Hepatocyte (in vitro differentiated cells): ENCODE measurements at regions not wholly inside any gene's neighbourhood (a gene's known extent, or its start where the extent isn't known, plus 50 kb on each side); places are given as distances from the start of the nearest gene placed in this dataset.

Experiments
- DNase-seq: peaks from one replicate; pipeline ENCODE4 v3.0.0-alpha.2; 2016; ENCODE audit warnings: low spot score
- H2AFZ ChIP-seq: fragments of 200-600 bp; sonication (generic); 2 replicates; pipeline ENCODE4 v1.6.0; 2016; ENCODE audit warnings: antibody characterized with exemption, mild to moderate bottlenecking
- H3K27ac ChIP-seq: fragments of 200-600 bp; sonication (generic); 2 replicates; pipeline ENCODE4 v1.5.1; 2016; ENCODE audit warnings: mild to moderate bottlenecking
- H3K27me3 ChIP-seq: fragments of 200-600 bp; sonication (generic); 2 replicates; pipeline ENCODE4 v1.6.1; 2016
- H3K36me3 ChIP-seq: fragments of 200-600 bp; sonication (generic); replicated peaks from 2 replicates; pipeline ENCODE4 v1.5.1; 2016; ENCODE audit warnings: low read depth; ENCODE audit not compliant: insufficient read depth
- H3K4me1 ChIP-seq: fragments of 200-600 bp; sonication (generic); 2 replicates; pipeline ENCODE4 v1.5.1; 2016; ENCODE audit warnings: mild to moderate bottlenecking, moderate library complexity; ENCODE audit not compliant: insufficient read depth
- H3K4me2 ChIP-seq: fragments of 200-600 bp; sonication (generic); 2 replicates; pipeline ENCODE4 v1.6.0; 2016
- H3K4me3 ChIP-seq: fragments of 200-600 bp; sonication (generic); 2 replicates; pipeline ENCODE4 v1.5.1; 2016; ENCODE audit warnings: mild to moderate bottlenecking
- H3K79me2 ChIP-seq: fragments of 200-600 bp; sonication (generic); 2 replicates; pipeline ENCODE4 v1.6.0; 2017; ENCODE audit warnings: mild to moderate bottlenecking
- H3K9me2 ChIP-seq: fragments of 200-600 bp; sonication (generic); replicated peaks from 2 replicates; pipeline ENCODE4 v1.6.0; 2017; ENCODE audit warnings: mild to moderate bottlenecking; ENCODE audit not compliant: insufficient read depth
- H3K9me3 ChIP-seq: fragments of 200-600 bp; sonication (generic); 2 replicates; pipeline ENCODE4 v1.5.1; 2016; ENCODE audit warnings: low read depth, mild to moderate bottlenecking
- H4K20me1 ChIP-seq: fragments of 200-600 bp; sonication (generic); 2 replicates; pipeline ENCODE4 v1.6.0; 2016; ENCODE audit warnings: mild to moderate bottlenecking; ENCODE audit not compliant: insufficient read depth, poor library complexity, severe bottlenecking
- CTCF ChIP-seq: fragments of 200-600 bp; sonication (generic); IDR thresholded peaks from 2 replicates; pipeline ENCODE4 v1.5.1; 2016; ENCODE audit warnings: antibody characterized with exemption, mild to moderate bottlenecking; ENCODE audit not compliant: poor library complexity
- EZH2 ChIP-seq: fragments of 200-600 bp; sonication (generic); IDR thresholded peaks from 2 replicates; pipeline ENCODE4 v1.6.1; 2016; ENCODE audit warnings: antibody characterized with exemption, mild to moderate bottlenecking, borderline replicate concordance
- EZH2phosphoT487 ChIP-seq: fragments of 200-600 bp; sonication (generic); IDR thresholded peaks from one replicate; pipeline ENCODE4 v1.6.1; 2018; ENCODE audit warnings: antibody characterized with exemption, mild to moderate bottlenecking, low read depth, moderate library complexity; ENCODE audit not compliant: unreplicated experiment, severe bottlenecking
- WGBS: methylation state at CpG from one replicate; pipeline ENCODE4 v1.1.6; 2016; ENCODE audit warnings: low lambda C conversion rate; ENCODE audit errors: missing lambda C conversion rate; 5-methylcytosine and 5-hydroxymethylcytosine counted together

- no peak for TF ChIP-seq EZH2phosphoT487
- TF ChIP-seq CTCF = no peak
- TF ChIP-seq EZH2 = no peak
- no peaks in the 10 kb centered on the region for H3K27me3 ChIP-seq
- H3K79me2 ChIP-seq = no peaks in the 10 kb centered on the region
- no peaks in the 10 kb centered on the region for H3K4me1 ChIP-seq
- H3K36me3 ChIP-seq = no peaks in the 10 kb centered on the region
- 94% methylated on average over 28 of the region's 45 CpGs for WGBS
- no peaks in the 10 kb centered on the region for H3K9me2 ChIP-seq
- H2AFZ ChIP-seq = no peak overlapping the region
- no peaks in the 10 kb centered on the region for H4K20me1 ChIP-seq
- no peak overlapping the region for H3K27ac ChIP-seq
- H3K4me2 ChIP-seq = no peak overlapping the region
- DNase-seq = no peak
- H3K9me3 ChIP-seq = no peaks in the 10 kb centered on the region
- no peak overlapping the region for H3K4me3 ChIP-seq
Observed at GRCh38 chr13:22837980-22838647, 342.7 kb upstream of the SGCG start.

- TF ChIP-seq CTCF (no peak), EZH2phosphoT487 (no peak), EZH2 (no peak)
- 88% methylated on average over 7 of the region's 7 CpGs for WGBS
- Histone ChIP-seq H3K4me1 (no peaks in the 10 kb centered on the region), H3K4me3 (no peak overlapping the region), H3K27ac (no peak overlapping the region), H3K4me2 (no peak overlapping the region), H3K36me3 (no peaks in the 10 kb centered on the region), H3K9me2 (no peaks in the 10 kb centered on the region), H3K79me2 (no peaks in the 10 kb centered on the region), H3K27me3 (no peaks in the 10 kb centered on the region), H2AFZ (no peak overlapping the region), H3K9me3 (no peaks in the 10 kb centered on the region), H4K20me1 (no peaks in the 10 kb centered on the region)
- DNase-seq = no peak
Observed at GRCh38 chr13:22839603-22840530, 340.9 kb upstream of the SGCG start.

- H3K4me2 ChIP-seq = no peak overlapping the region
- DNase-seq = no peak
- no peaks in the 10 kb centered on the region for H3K79me2 ChIP-seq
- no peaks in the 10 kb centered on the region for H3K9me3 ChIP-seq
- H3K27ac ChIP-seq = no peak overlapping the region
- H3K4me3 ChIP-seq = no peak overlapping the region
- WGBS = 26% methylated on average over 2 of the region's 2 CpGs
- H3K27me3 ChIP-seq = no peaks in the 10 kb centered on the region
- no peaks in the 10 kb centered on the region for H3K9me2 ChIP-seq
- TF ChIP-seq CTCF (no peak), EZH2phosphoT487 (no peak), EZH2 (no peak)
- H3K4me1 ChIP-seq = no peaks in the 10 kb centered on the region
- no peak overlapping the region for H2AFZ ChIP-seq
- no peaks in the 10 kb centered on the region for H3K36me3 ChIP-seq
- H4K20me1 ChIP-seq = no peaks in the 10 kb centered on the region
Observed at GRCh38 chr13:22846551-22846950, 334.2 kb upstream of the SGCG start.
